Naive B cell (primary cell): ENCODE measurements at regions not wholly inside any gene's neighbourhood (a gene's known extent, or its start where the extent isn't known, plus 50 kb on each side); places are given as distances from the start of the nearest gene placed in this dataset.

Experiments
- ATAC-seq, 2 donors: fragments of 150-1000 bp; cut with Tn5 transposase; 2 replicates each; pipeline ENCODE4 v1.10.0; 2021; ENCODE audit warnings: low read depth in 2 of 2, mild to moderate bottlenecking in 2 of 2, moderate library complexity in 2 of 2
- DNase-seq: peaks from one replicate; pipeline ENCODE4 v3.0.0; 2022
- H3K27ac Mint-ChIP-seq, 6 donors: one replicate each; pipeline ENCODE4 v1.8.0; 2020 to 2022; ENCODE audit warnings: mild to moderate bottlenecking in 6 of 6, mixed read lengths in 6 of 6, moderate library complexity in 5 of 6, inconsistent platforms in 2 of 6
- H3K27me3 Mint-ChIP-seq, 3 donors: one replicate each; pipeline ENCODE4 v1.8.0; 2021 to 2022; ENCODE audit warnings: mixed read lengths in 3 of 3, mild to moderate bottlenecking in 1 of 3
- H3K36me3 Mint-ChIP-seq, 2 donors: one replicate each; pipeline ENCODE4 v1.8.0; 2020 to 2022; ENCODE audit warnings: mixed read lengths in 2 of 2, inconsistent platforms in 1 of 2, mild to moderate bottlenecking in 1 of 2
- H3K4me1 Mint-ChIP-seq, 3 donors: one replicate each; pipeline ENCODE4 v1.8.0; 2020 to 2022; ENCODE audit warnings: mixed read lengths in 3 of 3, inconsistent platforms in 1 of 3, mild to moderate bottlenecking in 1 of 3, moderate library complexity in 1 of 3
- H3K4me3 Mint-ChIP-seq, 8 donors: one replicate each; pipeline ENCODE4 v1.8.0; 2020 to 2022; ENCODE audit warnings: mild to moderate bottlenecking in 8 of 8, mixed read lengths in 8 of 8, moderate library complexity in 8 of 8, inconsistent platforms in 2 of 8
- H3K9me3 Mint-ChIP-seq, 7 donors: one replicate each; pipeline ENCODE4 v1.8.0; 2020 to 2022; ENCODE audit warnings: mixed read lengths in 7 of 7, mild to moderate bottlenecking in 5 of 7, inconsistent platforms in 2 of 7, moderate library complexity in 1 of 7

- Mint-ChIP-seq H3K4me3 (no peak overlapping the region), H3K27ac (no peak overlapping the region), H3K4me1 (no peaks in the 10 kb centered on the region), H3K36me3 (no peaks in the 10 kb centered on the region), H3K27me3 (no peaks in the 10 kb centered on the region), H3K9me3 (peaks cover 0 to 3% (median 1%) of the 10 kb centered on the region in 7 donors)
- no peak for ATAC-seq
- no peak for DNase-seq
Observed at GRCh38 chr4:107315584-107315983, 279.5 kb upstream of the DKK2 start.

- H3K27ac Mint-ChIP-seq: no peak overlapping the region
Observed at GRCh38 chr4:107314156-107314555, 278.0 kb upstream of the DKK2 start.

GRCh38 chr4:107312366-107312765, 276.3 kb upstream of the DKK2 start:
- H3K4me1 Mint-ChIP-seq: no peaks in the 10 kb centered on the region
- DNase-seq: no peak
- no peaks in the 10 kb centered on the region for H3K36me3 Mint-ChIP-seq
- H3K27ac Mint-ChIP-seq: no peak overlapping the region
- H3K27me3 Mint-ChIP-seq: no peaks in the 10 kb centered on the region
- no peak for ATAC-seq
- no peak overlapping the region for H3K4me3 Mint-ChIP-seq
- peaks cover 0 to 4% (median 0%) of the 10 kb centered on the region in 7 donors for H3K9me3 Mint-ChIP-seq

More at GRCh38 chr4:107314156-107314555, 278.0 kb upstream of the DKK2 start:
- Mint-ChIP-seq H3K36me3 (no peaks in the 10 kb centered on the region), H3K27me3 (no peaks in the 10 kb centered on the region), H3K9me3 (peaks cover 0 to 4% (median 0%) of the 10 kb centered on the region in 7 donors), H3K4me1 (no peaks in the 10 kb centered on the region), H3K4me3 (no peak overlapping the region)
- ATAC-seq: no peak
- no peak for DNase-seq

- Mint-ChIP-seq H3K27ac (no peak overlapping the region), H3K36me3 (no peaks in the 10 kb centered on the region), H3K4me1 (no peaks in the 10 kb centered on the region), H3K4me3 (no peak overlapping the region), H3K27me3 (no peaks in the 10 kb centered on the region), H3K9me3 (peaks cover 0 to 5% (median 0%) of the 10 kb centered on the region in 7 donors)
- DNase-seq (no peak), ATAC-seq (no peak)
Observed at GRCh38 chr4:107304699-107305286, 268.7 kb upstream of the DKK2 start.

GRCh38 chr4:107299646-107300045, 263.5 kb upstream of the DKK2 start:
- ATAC-seq (no peak), DNase-seq (no peak)
- H3K36me3 Mint-ChIP-seq: peaks cover 0 to 5% of the 10 kb centered on the region in 2 donors
- no peaks in the 10 kb centered on the region for H3K4me1 Mint-ChIP-seq
- H3K27me3 Mint-ChIP-seq: peaks cover 0 to 5% (median 3%) of the 10 kb centered on the region in 3 donors
- H3K4me3 Mint-ChIP-seq: no peak overlapping the region
- peaks cover 0 to 8% (median 4%) of the 10 kb centered on the region in 7 donors for H3K9me3 Mint-ChIP-seq
- no peak overlapping the region for H3K27ac Mint-ChIP-seq

GRCh38 chr4:107292979-107293378, 256.9 kb upstream of the DKK2 start:
- DNase-seq (no peak), ATAC-seq (no peak)
- Mint-ChIP-seq H3K27ac (no peak overlapping the region), H3K4me1 (no peaks in the 10 kb centered on the region), H3K4me3 (no peak overlapping the region), H3K27me3 (peaks cover 0 to under 1% (median under 1%) of the 10 kb centered on the region in 3 donors), H3K9me3 (peaks cover 2 to 31% (median 8%) of the 10 kb centered on the region in 7 donors), H3K36me3 (peaks cover 0 to 5% of the 10 kb centered on the region in 2 donors)

- Mint-ChIP-seq H3K27me3 (no peaks in the 10 kb centered on the region), H3K4me1 (no peaks in the 10 kb centered on the region), H3K4me3 (no peak overlapping the region), H3K27ac (no peak overlapping the region), H3K9me3 (no peaks in the 10 kb centered on the region), H3K36me3 (no peaks in the 10 kb centered on the region)
- DNase-seq (no peak), ATAC-seq (no peak)
Observed at GRCh38 chr4:107283587-107284559, 247.8 kb upstream of the DKK2 start.

- no peaks in the 10 kb centered on the region for H3K4me1 Mint-ChIP-seq
- H3K27me3 Mint-ChIP-seq: no peaks in the 10 kb centered on the region
- H3K9me3 Mint-ChIP-seq: no peaks in the 10 kb centered on the region
- DNase-seq (no peak), ATAC-seq (no peak)
- H3K27ac Mint-ChIP-seq: no peak overlapping the region
- H3K36me3 Mint-ChIP-seq: no peaks in the 10 kb centered on the region
- H3K4me3 Mint-ChIP-seq: no peak overlapping the region
Observed at GRCh38 chr4:107279733-107280132, 243.6 kb upstream of the DKK2 start.

GRCh38 chr4:107278791-107279483, 242.8 kb upstream of the DKK2 start:
- H3K27me3 Mint-ChIP-seq: no peaks in the 10 kb centered on the region

GRCh38 chr4:107276052-107276451, 239.9 kb upstream of the DKK2 start:
- Mint-ChIP-seq H3K36me3 (no peaks in the 10 kb centered on the region), H3K9me3 (peaks cover 0 to 3% (median 0%) of the 10 kb centered on the region in 7 donors)

More at GRCh38 chr4:107278791-107279483, 242.8 kb upstream of the DKK2 start:
- Mint-ChIP-seq H3K4me3 (no peak overlapping the region), H3K9me3 (no peaks in the 10 kb centered on the region), H3K4me1 (no peaks in the 10 kb centered on the region), H3K27ac (no peak overlapping the region), H3K36me3 (no peaks in the 10 kb centered on the region)
- DNase-seq (no peak), ATAC-seq (no peak)

GRCh38 chr4:107275225-107275624, 239.1 kb upstream of the DKK2 start:
- H3K36me3 Mint-ChIP-seq: no peaks in the 10 kb centered on the region
- H3K27me3 Mint-ChIP-seq: no peaks in the 10 kb centered on the region
- DNase-seq (no peak), ATAC-seq (no peak)
- H3K4me1 Mint-ChIP-seq: no peaks in the 10 kb centered on the region
- H3K27ac Mint-ChIP-seq: no peak overlapping the region
- H3K9me3 Mint-ChIP-seq: peaks cover 0 to 3% (median 0%) of the 10 kb centered on the region in 7 donors
- no peak overlapping the region for H3K4me3 Mint-ChIP-seq

More at GRCh38 chr4:107276052-107276451, 239.9 kb upstream of the DKK2 start:
- Mint-ChIP-seq H3K27me3 (no peaks in the 10 kb centered on the region), H3K4me1 (no peaks in the 10 kb centered on the region), H3K27ac (no peak overlapping the region), H3K4me3 (no peak overlapping the region)
- ATAC-seq (no peak), DNase-seq (no peak)

GRCh38 chr4:107270614-107271013, 234.5 kb upstream of the DKK2 start:
- DNase-seq (no peak), ATAC-seq (no peak)
- Mint-ChIP-seq H3K4me1 (no peaks in the 10 kb centered on the region), H3K9me3 (peaks cover 0 to 4% (median 0%) of the 10 kb centered on the region in 7 donors), H3K4me3 (no peak overlapping the region), H3K27ac (no peak overlapping the region), H3K27me3 (no peaks in the 10 kb centered on the region), H3K36me3 (no peaks in the 10 kb centered on the region)

GRCh38 chr4:107269175-107269574, 233.1 kb upstream of the DKK2 start:
- Mint-ChIP-seq H3K9me3 (peaks cover 0 to 7% (median 0%) of the 10 kb centered on the region in 7 donors), H3K27me3 (no peaks in the 10 kb centered on the region), H3K36me3 (no peaks in the 10 kb centered on the region), H3K27ac (no peak overlapping the region), H3K4me3 (no peak overlapping the region), H3K4me1 (no peaks in the 10 kb centered on the region)
- DNase-seq: no peak
- no peak for ATAC-seq
